ENCODE measurements at regions not wholly inside any gene's neighbourhood (a gene's known extent, or its start where the extent isn't known, plus 50 kb on each side); places are given as distances from the start of the nearest gene placed in this dataset.
"Not testable (repeated sequence)": the region's sequence is repeated elsewhere in the genome, so short reads cannot be mapped to it uniquely, and the experiment has no call there.

- DNase-seq: no peak
These were observed 226.5 kb upstream of the GPR149 start for GRCh38 chr3:154656486-154656885.

GRCh38 chr3:154642145-154642544 is 212.2 kb upstream of the GPR149 start:
- no peak for DNase-seq

DNA sequence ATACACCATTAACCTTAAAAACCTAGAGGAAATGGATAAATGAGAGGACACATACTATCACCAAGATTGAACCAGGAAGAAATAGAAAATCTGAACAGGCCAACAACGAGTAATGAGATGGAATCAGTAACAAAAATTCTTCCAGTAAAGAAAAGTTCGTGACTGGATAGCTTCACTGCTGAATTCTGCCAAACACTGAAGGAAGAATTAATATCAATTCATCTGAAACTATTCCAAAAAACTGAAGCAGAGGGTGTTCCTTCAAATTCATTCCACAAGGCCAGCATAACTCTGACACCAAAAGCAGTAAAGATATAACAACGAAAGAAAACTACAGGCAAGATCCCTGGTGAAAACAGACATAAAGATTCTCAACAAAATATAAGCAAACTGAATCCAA is 195.8 kb upstream of the GPR149 start:
- DNase-seq: no peak

DNA sequence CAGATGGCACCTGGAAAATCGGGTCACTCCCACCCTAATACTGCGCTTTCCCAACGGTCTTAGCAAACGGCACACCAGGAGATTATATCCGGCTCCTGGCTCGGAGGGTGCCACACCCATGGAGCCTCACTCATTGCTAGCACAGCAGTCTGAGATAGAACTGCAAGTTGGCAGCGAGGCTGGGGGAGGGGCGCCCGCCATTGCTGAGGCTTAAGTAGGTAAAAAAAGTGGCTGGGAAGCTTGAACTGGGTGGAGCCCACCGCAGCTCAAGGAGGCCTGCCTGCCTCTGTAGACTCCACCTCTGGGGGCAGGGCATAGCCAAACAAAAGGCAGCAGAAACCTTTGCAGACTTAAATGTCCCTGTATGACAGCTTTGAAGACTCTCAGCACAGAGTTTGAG is 189.6 kb upstream of the GPR149 start:
- DNase-seq: not testable (repeated sequence)

- DNase-seq: no peak
These were observed 186.3 kb upstream of the GPR149 start for GRCh38 chr3:154616298-154616697.

GRCh38 chr3:154615471-154615870 is 185.5 kb upstream of the GPR149 start:
- DNase-seq: no peak

GRCh38 chr3:154614601-154615000 is 184.6 kb upstream of the GPR149 start:
- DNase-seq: no peak

GRCh38 chr3:154614078-154614477 is 184.1 kb upstream of the GPR149 start:
- no peak for DNase-seq

DNA sequence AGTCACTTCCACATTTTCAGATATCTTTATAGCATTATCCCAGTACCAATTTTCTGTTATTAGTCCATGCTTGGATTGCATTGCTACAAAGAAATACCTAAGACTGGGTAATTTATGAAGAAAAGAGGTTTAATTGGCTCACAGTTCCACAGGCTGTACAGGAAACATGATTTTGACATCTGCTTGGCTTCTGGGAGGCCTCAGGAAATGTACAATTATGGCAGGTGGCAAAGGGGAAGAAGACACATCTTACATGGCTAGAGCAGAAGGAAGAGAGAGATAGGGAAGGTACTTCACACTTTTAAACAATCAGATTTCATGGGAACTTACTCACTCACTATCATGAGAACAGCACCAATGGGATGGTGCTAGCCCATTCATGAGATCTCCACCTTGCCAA is 172.3 kb upstream of the GPR149 start:
- no peak for DNase-seq

DNA sequence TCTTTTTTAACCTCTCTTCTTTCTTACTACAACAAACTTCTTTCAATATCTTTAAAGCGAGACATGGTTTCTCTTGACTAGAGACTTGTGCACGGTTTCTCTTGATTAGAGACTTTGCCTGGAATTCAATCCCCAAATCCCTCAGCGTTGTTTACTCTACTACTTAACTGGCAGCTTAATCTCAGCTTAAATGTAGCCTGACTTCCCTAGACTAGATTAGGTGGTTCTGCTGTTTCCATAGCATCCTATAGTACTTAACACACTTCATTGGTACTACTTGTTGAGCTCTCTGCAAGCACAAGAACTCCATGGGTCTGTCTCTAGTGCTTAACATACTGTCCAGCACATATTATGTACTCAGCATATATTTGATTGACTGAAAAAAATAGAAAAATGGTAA is 168.2 kb upstream of the GPR149 start:
- DNase-seq: no peak

DNA sequence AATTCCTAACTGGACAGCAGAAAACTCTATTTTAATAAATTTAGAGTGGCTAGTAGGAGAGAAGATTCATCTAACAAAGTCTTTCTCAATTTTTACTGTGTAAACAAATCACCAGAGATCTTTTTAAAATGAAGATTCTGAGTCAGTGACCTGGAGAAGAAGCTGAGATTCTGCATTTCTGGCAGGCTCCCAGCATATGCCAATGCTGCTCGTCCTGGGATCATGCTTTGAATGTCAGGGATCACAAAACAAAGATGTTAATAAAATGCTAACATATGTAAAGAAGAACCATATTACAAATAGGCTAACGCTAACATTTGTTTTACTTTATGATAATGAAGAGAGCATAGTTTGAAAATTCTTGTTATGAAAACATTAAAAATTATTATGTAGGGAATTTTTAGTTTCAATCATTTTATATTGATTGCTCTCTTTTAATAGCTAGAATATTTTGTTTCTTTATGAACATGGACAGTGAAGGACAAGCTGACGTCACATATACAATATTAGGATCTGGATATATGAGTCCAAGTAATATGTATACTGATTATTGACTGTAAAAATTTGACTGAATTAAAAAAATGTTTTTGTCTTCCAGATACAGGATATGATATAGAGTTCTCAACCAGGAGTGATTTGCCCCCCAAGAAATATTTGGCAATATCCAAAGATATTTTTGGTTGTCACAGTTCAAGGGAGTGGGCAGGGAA is 160.8 kb upstream of the GPR149 start:
- no peak for DNase-seq

- no peak for DNase-seq
These were observed 158.8 kb upstream of the GPR149 start for GRCh38 chr3:154588831-154589230.

GRCh38 chr3:154584974-154585373 is 155.0 kb upstream of the GPR149 start:
- no peak for DNase-seq

DNA sequence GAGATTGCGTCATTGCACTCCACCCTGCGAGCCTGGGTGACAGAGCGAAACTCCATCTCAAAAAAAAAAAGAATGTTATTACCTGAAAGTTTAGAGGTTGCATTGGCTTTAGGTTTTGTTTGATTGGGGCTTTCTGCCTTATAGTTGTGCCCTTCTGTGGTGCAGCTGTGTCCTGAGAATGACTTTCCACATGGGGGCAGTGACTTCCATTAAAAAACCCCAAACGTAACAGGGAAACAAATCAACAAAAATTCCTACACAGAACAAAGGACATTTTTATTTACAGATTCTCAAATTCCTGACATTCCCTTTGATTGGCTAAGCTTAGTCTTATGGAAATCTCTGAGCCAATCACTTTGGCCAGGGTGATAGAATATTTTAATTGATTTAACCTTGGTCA is 154.1 kb upstream of the GPR149 start:
- no peak for DNase-seq

- DNase-seq: no peak
These were observed 153.2 kb upstream of the GPR149 start for GRCh38 chr3:154583086-154583634.

DNA sequence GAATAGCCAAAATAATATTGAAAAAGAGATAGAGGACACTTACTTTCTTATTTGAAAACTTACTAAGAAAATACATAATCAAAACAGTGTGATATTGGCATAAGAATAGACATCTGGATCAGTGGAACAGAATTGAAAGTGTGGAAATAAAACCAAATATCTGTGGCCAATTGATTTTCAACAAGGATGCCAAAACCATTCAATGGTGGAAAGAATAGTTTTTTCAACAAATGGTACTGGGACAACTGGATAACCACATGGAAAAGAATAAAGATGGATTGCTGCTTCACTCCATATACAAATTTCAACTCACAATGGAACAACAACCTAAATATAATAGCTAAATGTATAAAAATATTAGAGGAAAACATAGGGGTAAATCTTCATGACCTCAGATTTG is 152.5 kb upstream of the GPR149 start:
- no peak for DNase-seq

- no peak for DNase-seq
These were observed 141.7 kb upstream of the GPR149 start for GRCh38 chr3:154571553-154572226.

- no peak for DNase-seq
These were observed 138.1 kb upstream of the GPR149 start for GRCh38 chr3:154568064-154568463.

DNA sequence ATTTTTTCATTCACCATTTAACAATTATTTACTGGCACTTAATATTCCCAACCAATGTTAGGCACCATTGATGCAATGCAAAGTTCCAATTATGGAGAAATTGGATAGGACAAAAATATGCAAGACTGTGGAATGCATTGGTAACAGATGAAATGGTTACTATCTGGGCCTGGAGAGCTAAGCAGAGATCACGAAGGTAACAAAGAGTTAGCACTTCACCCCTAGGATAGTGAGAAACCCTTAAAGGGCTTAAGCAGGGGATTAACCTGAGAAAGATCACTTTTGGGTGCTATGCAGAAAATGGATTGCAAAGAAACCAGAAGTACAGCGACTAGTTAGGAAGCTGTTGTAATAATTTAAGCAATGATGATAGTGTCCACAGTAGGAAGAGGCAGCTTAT is 129.6 kb upstream of the GPR149 start:
- DNase-seq: no peak

DNA sequence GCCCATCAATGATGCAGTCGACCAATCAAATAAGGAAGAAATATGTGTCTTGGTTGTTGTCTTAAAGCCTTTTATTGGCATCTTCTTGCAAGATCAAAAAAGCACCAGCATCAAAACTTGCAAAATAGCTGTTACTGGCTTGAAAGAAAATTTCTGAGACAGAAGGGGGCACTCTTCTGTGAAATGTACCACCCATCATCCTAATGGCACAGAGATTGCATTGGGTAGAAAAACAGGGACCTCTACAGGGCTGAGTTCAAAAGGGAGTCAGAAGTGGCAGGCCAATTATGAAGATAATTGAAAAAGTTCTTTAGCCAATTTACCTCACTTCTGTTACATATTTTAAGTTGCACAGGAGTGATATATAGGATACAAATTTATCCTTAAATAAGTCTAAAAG is 122.3 kb upstream of the GPR149 start:
- DNase-seq: no peak

DNA sequence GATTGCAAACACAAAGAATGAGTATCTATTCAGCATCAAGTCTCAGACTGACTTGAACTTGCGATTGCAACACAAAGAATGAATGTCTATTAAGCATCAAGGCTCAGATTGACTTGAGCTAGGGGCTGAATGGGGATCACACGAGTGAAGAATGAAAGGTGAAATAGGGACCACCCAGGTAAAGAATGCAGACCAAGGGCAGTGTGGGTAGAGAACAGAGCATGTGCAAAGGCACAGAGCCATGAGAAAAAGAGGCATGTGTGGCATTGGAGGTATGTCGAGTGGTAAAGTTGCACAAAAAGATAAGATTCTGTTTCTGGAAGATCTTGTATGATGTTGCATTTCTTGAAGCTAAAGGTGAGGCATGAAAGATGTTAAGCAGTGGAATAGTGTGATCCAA is 119.4 kb upstream of the GPR149 start:
- DNase-seq: no peak

DNA sequence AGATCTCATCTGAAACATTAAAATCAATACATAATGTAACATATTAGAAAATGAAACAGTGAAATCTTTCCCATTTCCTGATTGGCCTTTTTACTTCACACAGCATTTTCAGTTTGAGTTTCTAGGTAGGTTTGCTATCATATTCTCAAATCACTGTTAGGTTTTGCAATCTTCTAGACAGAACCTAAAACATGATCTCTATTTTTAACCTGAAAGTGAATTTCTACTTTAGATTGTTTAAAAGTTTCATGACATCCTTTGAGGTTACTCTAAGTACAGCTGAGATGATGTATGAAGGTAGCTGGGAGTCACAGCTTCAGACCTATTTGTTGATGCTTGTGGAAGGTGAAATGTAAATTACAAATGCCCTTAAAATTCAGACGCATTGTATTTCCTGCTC is 118.4 kb upstream of the GPR149 start:
- no peak for DNase-seq

GRCh38 chr3:154542837-154543236 is 112.8 kb upstream of the GPR149 start:
- DNase-seq: no peak

DNA sequence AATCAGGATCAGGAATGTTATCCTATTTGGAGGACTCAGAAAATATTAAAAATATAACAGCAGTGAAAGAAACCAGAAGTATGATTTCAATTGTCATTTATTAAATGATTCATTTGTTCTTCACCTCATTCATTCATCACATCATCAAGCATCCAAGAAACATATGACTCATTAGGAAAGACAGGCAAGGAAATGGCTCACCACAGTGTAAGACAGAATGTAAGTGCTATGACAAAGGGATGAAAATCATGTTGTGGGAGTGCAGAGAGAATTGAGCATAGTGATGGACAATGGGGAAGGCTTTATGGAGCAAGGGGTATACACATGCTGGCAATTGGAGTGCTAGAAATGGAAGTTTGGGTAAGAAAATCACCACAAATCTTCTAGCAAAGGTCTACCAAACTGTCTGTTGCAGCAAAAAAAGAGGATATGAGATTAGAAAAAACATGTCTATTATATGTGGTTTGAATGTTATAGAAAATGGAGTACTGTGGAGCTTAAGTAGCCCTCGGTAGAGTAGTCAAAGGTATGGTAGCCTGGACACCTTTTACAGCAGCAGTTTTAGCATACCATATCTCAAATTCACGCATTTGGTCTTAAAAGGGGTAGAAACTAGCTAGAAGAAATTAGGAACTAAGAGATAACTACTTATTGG is 111.1 kb upstream of the GPR149 start:
- DNase-seq: no peak

Data from CD4-positive, alpha-beta T cell treated with Interleukin-21 for 1 hour (primary cell).